ENCODE measurements at regions not wholly inside any gene's neighbourhood (a gene's known extent, or its start where the extent isn't known, plus 50 kb on each side); places are given as distances from the start of the nearest gene placed in this dataset.
"Not testable (repeated sequence)": the region's sequence is repeated elsewhere in the genome, so short reads cannot be mapped to it uniquely, and the experiment has no call there.

GRCh38 chr17:70389232-70389757 lies 220.0 kb downstream of the KCNJ2 start:
- TF ChIP-seq CTCF (IDR thresholded peaks at IDR 0.05); POLR2AphosphoS5 (IDR thresholded peaks at IDR 0.05; ENCODE audit: insufficient read depth in 1 of 2, low read depth in 1 of 2); POLR2A (IDR thresholded peaks at IDR 0.05): not testable (repeated sequence)

Measured in vagina (tissue), 2 donors.